GM21367 (cell line): ENCODE measurements at regions not wholly inside any gene's neighbourhood (a gene's known extent, or its start where the extent isn't known, plus 50 kb on each side); places are given as distances from the start of the nearest gene placed in this dataset.
"Not testable (repeated sequence)": the region's sequence is repeated elsewhere in the genome, so short reads cannot be mapped to it uniquely, and the experiment has no call there.

Source experiments
- ATAC-seq: cut with Tn5 transposase; IDR thresholded peaks from one replicate; pipeline ENCODE4 v1.9.1; 2021; ENCODE audit not compliant: unreplicated experiment

GRCh38 chr2:195228547-195228946 lies 428.5 kb upstream of the SLC39A10 start:
- ATAC-seq = not testable (repeated sequence)

- ATAC-seq = no peak
Measured at GRCh38 chr2:195214072-195214471, 443.0 kb upstream of the SLC39A10 start.

GRCh38 chr2:195212586-195212985 lies 444.4 kb upstream of the SLC39A10 start:
- no peak for ATAC-seq

- ATAC-seq = no peak
Measured at GRCh38 chr2:195202163-195202845, 454.7 kb upstream of the SLC39A10 start.

- no peak for ATAC-seq
Measured at GRCh38 chr2:195199864-195200263, 457.2 kb upstream of the SLC39A10 start.

GRCh38 chr2:195181059-195181705 lies 475.8 kb upstream of the SLC39A10 start:
- no peak for ATAC-seq

- no peak for ATAC-seq
Measured at GRCh38 chr2:195168369-195168768, 488.7 kb upstream of the SLC39A10 start.

- no peak for ATAC-seq
Measured at GRCh38 chr2:195164930-195165329, 492.1 kb upstream of the SLC39A10 start.

- no peak for ATAC-seq
Measured at GRCh38 chr2:195162918-195163317, 494.1 kb upstream of the SLC39A10 start.

- ATAC-seq = no peak
Measured at GRCh38 chr2:195162194-195162593, 494.8 kb upstream of the SLC39A10 start.

- no peak for ATAC-seq
Measured at GRCh38 chr2:195160963-195161362, 496.1 kb upstream of the SLC39A10 start.

GRCh38 chr2:195151711-195152110 lies 505.3 kb upstream of the SLC39A10 start:
- no peak for ATAC-seq

GRCh38 chr2:195150819-195151218 lies 506.2 kb upstream of the SLC39A10 start:
- ATAC-seq = no peak

GRCh38 chr2:195148004-195148403 lies 509.0 kb upstream of the SLC39A10 start:
- no peak for ATAC-seq

GRCh38 chr2:195146761-195147541 lies 510.1 kb upstream of the SLC39A10 start:
- no peak for ATAC-seq

GRCh38 chr2:195138435-195138834 lies 518.6 kb upstream of the SLC39A10 start:
- no peak for ATAC-seq

GRCh38 chr2:195125889-195126288 lies 531.1 kb upstream of the SLC39A10 start:
- not testable (repeated sequence) for ATAC-seq

- no peak for ATAC-seq
Measured at GRCh38 chr2:195124391-195125079, 532.5 kb upstream of the SLC39A10 start.

- ATAC-seq = no peak
Measured at GRCh38 chr2:195122653-195123052, 534.4 kb upstream of the SLC39A10 start.

GRCh38 chr2:195121341-195121740 lies 535.7 kb upstream of the SLC39A10 start:
- ATAC-seq = no peak

GRCh38 chr2:195119231-195119630 lies 537.8 kb upstream of the SLC39A10 start:
- no peak for ATAC-seq
